ENCODE measurements at regions not wholly inside any gene's neighbourhood (a gene's known extent, or its start where the extent isn't known, plus 50 kb on each side); places are given as distances from the start of the nearest gene placed in this dataset.

DNA sequence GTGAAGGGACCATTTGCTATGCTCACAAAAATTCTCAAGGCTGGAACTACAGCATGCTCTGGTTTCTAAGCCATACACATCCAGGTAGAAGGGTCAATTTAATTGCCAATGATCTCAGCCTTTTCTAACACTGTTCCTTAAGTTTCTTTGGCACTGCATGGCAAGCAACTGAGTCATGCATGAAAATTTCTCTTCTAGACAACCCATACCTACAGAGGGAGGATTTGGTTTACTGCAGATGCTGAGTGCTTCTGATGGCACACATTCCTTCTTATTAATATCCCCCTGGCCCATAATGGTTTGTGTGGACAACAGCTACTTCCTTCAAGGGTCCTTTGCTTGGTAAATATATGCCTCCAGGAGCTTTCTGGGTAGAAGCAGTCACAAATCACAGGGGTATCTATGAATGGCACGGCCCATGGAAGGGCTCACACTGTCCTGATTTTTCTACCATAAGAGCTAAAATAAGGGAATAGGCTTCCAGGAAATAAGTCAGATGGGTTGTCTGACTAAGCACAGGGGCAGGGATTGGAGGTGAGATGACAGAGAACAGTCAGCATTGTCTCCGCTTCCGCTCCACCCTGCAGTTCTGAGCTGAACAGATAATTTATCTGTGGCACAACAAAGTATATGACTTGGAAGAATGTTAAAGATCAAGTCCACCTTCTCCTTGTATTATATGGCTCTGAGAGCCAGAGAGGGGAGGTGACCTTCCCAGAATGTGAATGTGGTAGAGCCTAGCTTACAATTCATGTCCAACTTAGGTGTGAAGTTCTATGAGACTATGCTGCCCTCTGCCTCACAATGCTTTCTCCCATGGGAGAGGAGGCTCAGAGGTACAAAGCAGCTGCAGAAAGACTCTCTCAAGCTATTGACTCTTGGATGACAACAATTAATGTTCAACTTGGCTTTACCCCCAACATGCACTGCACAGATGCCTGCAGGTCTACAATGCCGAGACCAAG is 199.2 kb upstream of the TNP1 start:
- no peaks in the 10 kb centered on the region for H3K9me3 ChIP-seq (ENCODE audit: control insufficient read depth, low read length)
- no peak overlapping the region for H3K9ac ChIP-seq
- H3K36me3 ChIP-seq (ENCODE audit: control insufficient read depth, insufficient read depth, low read length), result no peaks in the 10 kb centered on the region
- no peak overlapping the region for H3K27ac ChIP-seq
- H3K27me3 ChIP-seq (ENCODE audit: control insufficient read depth, insufficient read depth, low read length), result no peaks in the 10 kb centered on the region
- H3K4me2 ChIP-seq (ENCODE audit: low read length), result no peak overlapping the region
- no peak overlapping the region for H2AFZ ChIP-seq
- H3K4me1 ChIP-seq, result no peaks in the 10 kb centered on the region
- TF ChIP-seq, protein P1, sequence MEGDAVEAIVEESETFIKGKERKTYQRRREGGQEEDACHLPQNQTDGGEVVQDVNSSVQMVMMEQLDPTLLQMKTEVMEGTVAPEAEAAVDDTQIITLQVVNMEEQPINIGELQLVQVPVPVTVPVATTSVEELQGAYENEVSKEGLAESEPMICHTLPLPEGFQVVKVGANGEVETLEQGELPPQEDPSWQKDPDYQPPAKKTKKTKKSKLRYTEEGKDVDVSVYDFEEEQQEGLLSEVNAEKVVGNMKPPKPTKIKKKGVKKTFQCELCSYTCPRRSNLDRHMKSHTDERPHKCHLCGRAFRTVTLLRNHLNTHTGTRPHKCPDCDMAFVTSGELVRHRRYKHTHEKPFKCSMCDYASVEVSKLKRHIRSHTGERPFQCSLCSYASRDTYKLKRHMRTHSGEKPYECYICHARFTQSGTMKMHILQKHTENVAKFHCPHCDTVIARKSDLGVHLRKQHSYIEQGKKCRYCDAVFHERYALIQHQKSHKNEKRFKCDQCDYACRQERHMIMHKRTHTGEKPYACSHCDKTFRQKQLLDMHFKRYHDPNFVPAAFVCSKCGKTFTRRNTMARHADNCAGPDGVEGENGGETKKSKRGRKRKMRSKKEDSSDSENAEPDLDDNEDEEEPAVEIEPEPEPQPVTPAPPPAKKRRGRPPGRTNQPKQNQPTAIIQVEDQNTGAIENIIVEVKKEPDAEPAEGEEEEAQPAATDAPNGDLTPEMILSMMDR (IDR thresholded peaks at IDR 0.05), result no peak
- H3K4me3 ChIP-seq (ENCODE audit: low read depth, low read length), result no peak overlapping the region
- no peaks in the 10 kb centered on the region for H3K79me2 ChIP-seq

DNA sequence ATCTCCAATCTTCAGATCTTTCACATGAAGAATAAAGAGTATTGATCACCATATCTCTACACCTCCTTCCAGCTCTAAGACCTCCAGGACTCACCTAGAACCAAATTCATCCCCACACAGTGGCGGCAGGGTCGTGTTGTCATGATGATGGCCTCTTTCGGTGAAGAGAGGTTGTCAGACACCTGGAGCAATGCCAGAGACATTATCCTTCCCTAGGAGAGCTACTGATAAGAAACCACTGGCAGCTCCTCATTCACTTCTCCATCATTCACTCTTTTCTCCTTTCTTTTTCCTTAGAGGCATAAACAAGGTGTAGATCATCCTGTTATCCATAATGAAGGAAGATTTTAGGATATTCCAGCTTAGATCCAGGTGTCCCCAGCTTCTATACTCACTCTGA is 197.9 kb upstream of the TNP1 start:
- Histone ChIP-seq H2AFZ (no peak overlapping the region), H3K4me2 (ENCODE audit: low read length) (no peak overlapping the region), H3K79me2 (no peaks in the 10 kb centered on the region), H3K4me3 (ENCODE audit: low read depth, low read length) (no peak overlapping the region), H3K27ac (no peak overlapping the region), H3K4me1 (no peaks in the 10 kb centered on the region), H3K9me3 (ENCODE audit: control insufficient read depth, low read length) (no peaks in the 10 kb centered on the region), H3K9ac (no peak overlapping the region), H3K36me3 (ENCODE audit: control insufficient read depth, insufficient read depth, low read length) (no peaks in the 10 kb centered on the region), H3K27me3 (ENCODE audit: control insufficient read depth, insufficient read depth, low read length) (no peaks in the 10 kb centered on the region)
- TF ChIP-seq, protein P1 (IDR thresholded peaks at IDR 0.05), result no peak

DNA sequence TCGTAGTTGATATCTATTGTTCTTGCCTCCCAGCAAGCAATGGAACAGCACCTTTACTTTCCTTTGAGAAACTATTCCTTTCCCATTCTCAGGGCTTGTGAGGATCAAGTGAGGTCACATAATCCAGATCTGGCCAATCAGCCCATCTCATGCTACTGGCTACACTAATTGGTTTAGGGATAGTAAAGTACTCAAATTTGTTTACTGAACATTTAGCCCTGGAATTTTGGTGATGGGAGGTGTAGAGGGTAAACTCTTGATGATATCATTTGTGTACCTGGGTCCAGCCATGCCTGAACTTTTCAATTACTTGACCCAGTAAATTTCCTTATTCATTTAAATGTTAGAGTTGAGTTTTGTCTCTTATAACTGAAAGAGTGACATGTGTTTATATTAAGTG is 195.8 kb upstream of the TNP1 start:
- Histone ChIP-seq H3K36me3 (ENCODE audit: control insufficient read depth, insufficient read depth, low read length) (no peaks in the 10 kb centered on the region), H3K4me3 (ENCODE audit: low read depth, low read length) (no peak overlapping the region), H3K4me1 (no peaks in the 10 kb centered on the region), H2AFZ (no peak overlapping the region), H3K27me3 (ENCODE audit: control insufficient read depth, insufficient read depth, low read length) (no peaks in the 10 kb centered on the region), H3K9me3 (ENCODE audit: control insufficient read depth, low read length) (no peaks in the 10 kb centered on the region), H3K27ac (no peak overlapping the region), H3K4me2 (ENCODE audit: low read length) (no peak overlapping the region), H3K9ac (no peak overlapping the region), H3K79me2 (no peaks in the 10 kb centered on the region)
- TF ChIP-seq, protein P1 (IDR thresholded peaks at IDR 0.05), result no peak

DNA sequence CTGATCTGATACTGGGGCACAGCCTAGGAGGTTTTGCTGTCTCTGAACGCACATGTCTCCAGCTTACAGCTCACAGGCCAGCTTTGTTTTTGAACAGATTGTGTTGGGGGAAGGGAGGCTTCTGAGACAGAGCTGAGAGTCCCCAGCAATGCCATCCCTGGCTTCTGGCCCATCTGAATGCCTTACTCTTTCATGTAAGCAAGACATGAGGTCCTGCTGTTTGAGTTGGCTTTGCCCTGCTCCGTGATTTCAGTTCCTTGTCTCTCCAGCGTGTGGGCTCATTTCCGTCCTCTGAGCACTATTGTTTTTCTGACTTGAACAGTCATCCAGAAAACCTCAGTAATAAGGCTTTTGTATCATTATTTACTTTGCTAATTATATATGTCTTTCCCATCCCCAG is 194.9 kb upstream of the TNP1 start:
- H3K27me3 ChIP-seq (ENCODE audit: control insufficient read depth, insufficient read depth, low read length), result no peaks in the 10 kb centered on the region
- H3K9me3 ChIP-seq (ENCODE audit: control insufficient read depth, low read length), result no peaks in the 10 kb centered on the region
- no peak overlapping the region for H3K4me3 ChIP-seq (ENCODE audit: low read depth, low read length)
- TF ChIP-seq, protein P1 (IDR thresholded peaks at IDR 0.05), result no peak
- H3K9ac ChIP-seq, result no peak overlapping the region
- H3K4me2 ChIP-seq (ENCODE audit: low read length), result no peak overlapping the region
- H3K27ac ChIP-seq, result no peak overlapping the region
- H3K79me2 ChIP-seq, result no peaks in the 10 kb centered on the region
- H2AFZ ChIP-seq, result no peak overlapping the region
- no peaks in the 10 kb centered on the region for H3K36me3 ChIP-seq (ENCODE audit: control insufficient read depth, insufficient read depth, low read length)
- no peaks in the 10 kb centered on the region for H3K4me1 ChIP-seq
